Peyer's patch (tissue), 4 donors: ENCODE measurements at regions not wholly inside any gene's neighbourhood (a gene's known extent, or its start where the extent isn't known, plus 50 kb on each side); places are given as distances from the start of the nearest gene placed in this dataset.

Source experiments
- CTCF ChIP-seq, 6 experiments: fragments of 450-650 bp in 4 of 6; fragments of 200-600 bp in 2 of 6; sonication (generic) in 1 of 6; IDR thresholded peaks; one replicate each; pipeline ENCODE4 v1.5.1; 2017 to 2019; ENCODE audit warnings: antibody characterized with exemption in 6 of 6, mild to moderate bottlenecking in 3 of 6, moderate library complexity in 1 of 6
- POLR2A ChIP-seq, 2 donors: fragments of 450-650 bp; IDR thresholded peaks; one replicate each; pipeline ENCODE4 v1.5.1; 2017; ENCODE audit warnings: antibody characterized with exemption in 2 of 2, mild to moderate bottlenecking in 2 of 2, moderate library complexity in 2 of 2

- TF ChIP-seq CTCF (IDR thresholded peaks at IDR 0.05): no peak
- no peak for TF ChIP-seq POLR2A (IDR thresholded peaks at IDR 0.05)
Measured at GRCh38 chr2:105652014-105652796, 92.5 kb upstream of the NCK2 start.
